K562 (cell line): ENCODE measurements at regions not wholly inside any gene's neighbourhood (a gene's known extent, or its start where the extent isn't known, plus 50 kb on each side); places are given as distances from the start of the nearest gene placed in this dataset.

Experiments
- ATAC-seq: fragments of 200-7000 bp; cut with Tn5 transposase; 3 replicates; pipeline ENCODE4 v1.9.1; 2020; ENCODE audit warnings: moderate library complexity
- BruUV-seq: library from RNA; stranded (reverse); fragments of 400-500 nt; replicated peaks from 2 replicates; lab custom pipeline; 2021; lab: Mats Ljungman, UMichigan
- CTCF ChIA-PET: fragments of 300-600 bp; formaldehyde crosslinking; extraction: SDS; loops from one replicate; lab custom pipeline; 2021; ENCODE audit warnings: low intra/inter-chr PET ratio; lab: Yijun Ruan, JAX
- POLR2A ChIA-PET: fragments of 300-600, 350-650 bp; sonication (Branson Sonifier 250); formaldehyde crosslinking; extraction: SDS; loops from one replicate; lab custom pipeline; 2021; ENCODE audit warnings: antibody characterized with exemption, inconsistent platforms; lab: Yijun Ruan, JAX
- DNase-seq, 4 experiments: peaks; one replicate each; pipeline versions ENCODE4 v3.0.0 to v3.0.0-alpha.2; 2011 to 2018; ENCODE audit warnings: low spot score in 3 of 4, mixed read lengths in 3 of 4; ENCODE audit errors: extremely low read depth in 1 of 4
- FAIRE-seq: peaks from 2 replicates; lab custom pipeline; 2011; peaks lifted over from hg19 to GRCh38; lab: Jason Lieb, UNC
- H2AFZ ChIP-seq: 2 replicates; pipeline ENCODE4 v1.6.0; 2011; ENCODE audit warnings: low read depth, low read length, control low read depth, inconsistent platforms
- H3K27ac ChIP-seq: fragments of 200-600 bp; 3 replicates; pipeline ENCODE4 v1.8.0; 2011; ENCODE audit warnings: low read depth, mild to moderate bottlenecking, control low read depth, inconsistent platforms, low read length, moderate library complexity, mixed read lengths; ENCODE audit errors: extremely low read depth
- H3K27me3 ChIP-seq, 2 experiments: fragments of 300-600 bp in 1 of 2; 2 replicates in 1 of 2; 3 replicates in 1 of 2; pipeline versions ENCODE4 v1.6.0 to v1.8.0; 2011; ENCODE audit warnings: inconsistent platforms in 2 of 2, low read length in 2 of 2, mild to moderate bottlenecking in 1 of 2, mixed read lengths in 1 of 2, moderate library complexity in 1 of 2; ENCODE audit not compliant: control insufficient read depth in 2 of 2, insufficient read depth in 2 of 2
- H3K36me3 ChIP-seq: fragments of 300-600 bp; 3 replicates; pipeline ENCODE4 v1.8.0; 2011; ENCODE audit warnings: mild to moderate bottlenecking, low read length, inconsistent platforms; ENCODE audit not compliant: control insufficient read depth, insufficient read depth
- H3K4me1 ChIP-seq, 2 experiments: fragments of 200-600 bp in 1 of 2; replicated peaks in 1 of 2; 2 replicates in 1 of 2; 3 replicates in 1 of 2; pipeline versions ENCODE4 v1.5.1 to v1.8.0; 2011; ENCODE audit warnings: inconsistent platforms in 2 of 2, low read length in 2 of 2, mild to moderate bottlenecking in 1 of 2, mixed read lengths in 1 of 2, moderate library complexity in 1 of 2; ENCODE audit not compliant: control insufficient read depth in 2 of 2, insufficient read depth in 2 of 2
- H3K4me2 ChIP-seq: 2 replicates; pipeline ENCODE4 v1.6.1; 2011; ENCODE audit warnings: low read length, control low read depth, inconsistent platforms, mixed read lengths; ENCODE audit not compliant: insufficient read depth
- H3K4me3 ChIP-seq: fragments of 200-600 bp; sonication (generic), shearing (Covaris generic); 2 replicates; pipeline ENCODE4 v1.5.1; 2016; ENCODE audit warnings: control low read depth, inconsistent platforms
- H3K79me2 ChIP-seq: fragments of 200-600 bp; 3 replicates; pipeline ENCODE4 v1.8.0; 2011; ENCODE audit warnings: low read length, inconsistent platforms; ENCODE audit not compliant: control insufficient read depth, insufficient read depth
- H3K9ac ChIP-seq, 2 experiments: 2 replicates each; pipeline versions ENCODE4 v1.6.0 to v1.6.1; 2011; ENCODE audit warnings: low read depth in 2 of 2, low read length in 2 of 2, control low read depth in 1 of 2, inconsistent platforms in 1 of 2, mild to moderate bottlenecking in 1 of 2, mixed read lengths in 1 of 2; ENCODE audit not compliant: insufficient read depth in 1 of 2
- H3K9me1 ChIP-seq: one replicate; pipeline ENCODE4 v1.6.0; 2011; ENCODE audit warnings: inconsistent platforms, mild to moderate bottlenecking, low read length, moderate library complexity; ENCODE audit not compliant: control insufficient read depth, insufficient read depth
- H3K9me3 ChIP-seq: replicated peaks from 2 replicates; pipeline ENCODE4 v1.5.1; 2011; ENCODE audit warnings: low read depth, low read length, inconsistent platforms; ENCODE audit not compliant: control insufficient read depth, insufficient read depth
- H4K20me1 ChIP-seq: replicated peaks from 2 replicates; pipeline ENCODE4 v1.6.1; 2011; ENCODE audit warnings: low read length, inconsistent platforms, mixed read lengths; ENCODE audit not compliant: control insufficient read depth, insufficient read depth
- ASH1L ChIP-seq: fragments of 450-650 bp; IDR thresholded peaks from 2 replicates; pipeline ENCODE4 v1.6.1; 2018; ENCODE audit warnings: borderline replicate concordance, mild to moderate bottlenecking, low read depth; ENCODE audit not compliant: partially characterized antibody
- CBX5 ChIP-seq: IDR thresholded peaks from 2 replicates; pipeline ENCODE4 v1.6.1; 2014; ENCODE audit warnings: low read depth, borderline replicate concordance
- CTCF ChIP-seq, 3 experiments: IDR thresholded peaks in 2 of 3; conservative IDR thresholded peaks in 1 of 3; 2 replicates each; pipeline ENCODE4 v1.5.1; 2011 to 2012; ENCODE audit warnings: low read length in 3 of 3, mild to moderate bottlenecking in 3 of 3, control low read depth in 2 of 3, improper control_type of control experiment in 1 of 3, inconsistent platforms in 1 of 3, low read depth in 1 of 3, mixed read lengths in 1 of 3, moderate library complexity in 1 of 3; ENCODE audit not compliant: insufficient read depth in 2 of 3
- ELK3 ChIP-seq: fragments of 450-650 bp; formaldehyde crosslinking; IDR thresholded peaks from 2 replicates; pipeline ENCODE4 v1.4.0; 2020; ENCODE audit warnings: mild to moderate bottlenecking
- IFI16 ChIP-seq: fragments of 250-450 bp; sonication (Bioruptor Pico); IDR thresholded peaks from 2 replicates; pipeline ENCODE4 v2.1.2; 2022; ENCODE audit warnings: mild to moderate bottlenecking, inconsistent platforms
- POLR3A ChIP-seq: IDR thresholded peaks from 2 replicates; pipeline ENCODE4 v1.6.1; 2011; ENCODE audit warnings: borderline replicate concordance, mild to moderate bottlenecking, moderate library complexity; ENCODE audit not compliant: insufficient read length, insufficient read depth; ENCODE audit errors: extremely low read depth
- TCF7L2 ChIP-seq: fragments of 150-350 bp; IDR thresholded peaks from 2 replicates; pipeline ENCODE4 v1.6.1; 2016; ENCODE audit warnings: low read depth, mild to moderate bottlenecking, low read length, moderate library complexity
- ZBTB7A ChIP-seq: IDR thresholded peaks from 2 replicates; pipeline ENCODE4 v1.6.1; 2011; ENCODE audit warnings: low read depth, mild to moderate bottlenecking, low read length, moderate library complexity, borderline replicate concordance; ENCODE audit not compliant: control insufficient read depth
- ZNF668 ChIP-seq: fragments of 250-450 bp; sonication (Bioruptor Pico); IDR thresholded peaks from 2 replicates; pipeline ENCODE4 v1.8.0; 2022; ENCODE audit warnings: mild to moderate bottlenecking, inconsistent platforms
- WGBS: fragments of 100-300 bp; shearing (Covaris generic); methylation state at CpG from one replicate; pipeline ENCODE4 v1.1.6; 2016; ENCODE audit warnings: low coverage, mixed read lengths; ENCODE audit not compliant: insufficient coverage; ENCODE audit errors: missing lambda C conversion rate; 5-methylcytosine and 5-hydroxymethylcytosine counted together
- in situ Hi-C: fragments of 300-500 bp; cut with MboI; formaldehyde crosslinking; loops from 4 replicates; pipeline ENCODE4 v1.15.0; 2018; ENCODE audit warnings: inconsistent platforms, mixed read lengths
- intact Hi-C: fragments of 100-400 bp; cut with micrococcal nuclease; formaldehyde crosslinking; loops from 2 replicates; pipeline ENCODE4 v1.14.2; 2022

- Histone ChIP-seq H3K4me1 (peaks cover 0 to 7% of the 10 kb centered on the region in 2 experiments; a peak in 2 of 5 replicates), H3K9me3 (no peaks in the 10 kb centered on the region), H3K27ac (no peak overlapping the region), H2AFZ (no peak overlapping the region), H3K4me2 (no peak overlapping the region), H3K9me1 (no peaks in the 10 kb centered on the region), H3K27me3 (peaks cover 15 to 60% of the 10 kb centered on the region in 2 experiments; a peak in 3 of 5 replicates), H3K9ac (no peak overlapping the region), H3K36me3 (no peaks in the 10 kb centered on the region), H3K79me2 (no peaks in the 10 kb centered on the region), H3K4me3 (no peak overlapping the region), H4K20me1 (no peaks in the 10 kb centered on the region)
- ChIA-PET CTCF (no interaction called here), POLR2A (no interaction called here)
- ATAC-seq = no peak
- no peak for TF ChIP-seq ZNF668 (CRISPR knock-in tag)
- TF ChIP-seq ASH1L = no peak
- TF ChIP-seq IFI16 (CRISPR knock-in tag) = no peak
- no peak for TF ChIP-seq CBX5
- TF ChIP-seq ELK3 (CRISPR knock-in tag) = no peak
- TF ChIP-seq POLR3A = no peak
- no peak for TF ChIP-seq TCF7L2
- peak; percentile 65; the same call in 1 of the 2 replicates for TF ChIP-seq ZBTB7A
- TF ChIP-seq CTCF (IDR thresholded peaks at IDR 0.05 in 2 of 3, conservative IDR thresholded peaks at IDR 0.05 in 1 of 3; ENCODE audit: insufficient read depth in 2 of 3, low read depth in 1 of 3, low read length in 3 of 3) = 0 out of 6 replicates have a peak, but pooled peaks of 2 of the 3 experiments have one; percentile 12 to 19
- no TSS peak for BruUV-seq
- DNase-seq = no peak
- FAIRE-seq = no peak
- in situ Hi-C loops (loop anchor here (10.0 kb wide), 2 partner anchors 172 to 262 kb away; no protein-coding TSS in a partner anchor), intact Hi-C loops (loop anchor here (10.0 kb wide), 2 partner anchors 58 to 178 kb away; no protein-coding TSS in a partner anchor)
- WGBS = 3% methylated on average over 16 of the region's 30 CpGs
These were observed 274.1 kb downstream of the ALG10 start for GRCh38 chr12:34296143-34297041.
